CD14-positive monocyte (primary cell): ENCODE measurements at regions not wholly inside any gene's neighbourhood (a gene's known extent, or its start where the extent isn't known, plus 50 kb on each side); places are given as distances from the start of the nearest gene placed in this dataset.

Source experiments
- DNase-seq, 3 donors: peaks; one replicate each; pipeline ENCODE4 v3.0.0-alpha.2; 2011 to 2022
- H2AFZ ChIP-seq: 2 replicates; pipeline ENCODE4 v1.6.0; 2012; ENCODE audit warnings: mild to moderate bottlenecking, low read depth, low read length, inconsistent platforms; ENCODE audit not compliant: insufficient read depth, poor library complexity, severe bottlenecking
- H3K27ac ChIP-seq, 2 donors: 1 replicate in 1 of 2; 2 replicates in 1 of 2; pipeline ENCODE4 v1.5.1; 2012 to 2013; ENCODE audit warnings: low read length in 2 of 2, control low read depth in 1 of 2, inconsistent platforms in 1 of 2, low read depth in 1 of 2, mild to moderate bottlenecking in 1 of 2
- H3K27me3 ChIP-seq, 2 donors: one replicate each; pipeline versions ENCODE4 v1.6.0 to v1.6.1; 2011 to 2013; ENCODE audit warnings: low read length in 2 of 2; ENCODE audit not compliant: control insufficient read depth in 2 of 2, insufficient read depth in 2 of 2
- H3K36me3 ChIP-seq, 2 donors: replicated peaks in 1 of 2; 1 replicate in 1 of 2; 2 replicates in 1 of 2; pipeline versions ENCODE4 v1.5.1 to v1.6.1; 2012 to 2013; ENCODE audit warnings: low read length in 2 of 2, control low read depth in 1 of 2, inconsistent platforms in 1 of 2, mild to moderate bottlenecking in 1 of 2; ENCODE audit not compliant: insufficient read depth in 2 of 2, control insufficient read depth in 1 of 2
- H3K4me1 ChIP-seq, 2 donors: 1 replicate in 1 of 2; 2 replicates in 1 of 2; pipeline versions ENCODE4 v1.5.1 to v1.6.1; 2012 to 2013; ENCODE audit warnings: low read length in 2 of 2, control low read depth in 1 of 2, inconsistent platforms in 1 of 2, mild to moderate bottlenecking in 1 of 2, moderate library complexity in 1 of 2; ENCODE audit not compliant: insufficient read depth in 2 of 2, control insufficient read depth in 1 of 2
- H3K4me2 ChIP-seq: replicated peaks from 2 replicates; pipeline ENCODE3; 2012; ENCODE audit warnings: low read length, moderate library complexity, mild to moderate bottlenecking; ENCODE audit not compliant: poor library complexity, severe bottlenecking; ENCODE audit errors: extremely low read depth
- H3K4me3 ChIP-seq, 3 experiments: fragments of 200-600 bp in 1 of 3; sonication (generic) in 1 of 3; replicated peaks in 1 of 3; 1 replicate in 2 of 3; 2 replicates in 1 of 3; pipeline ENCODE4 v1.5.1; 2011 to 2013; ENCODE audit warnings: low read length in 3 of 3, mild to moderate bottlenecking in 3 of 3, control low read depth in 2 of 3, low read depth in 2 of 3, inconsistent platforms in 1 of 3, moderate library complexity in 1 of 3
- H3K79me2 ChIP-seq: 2 replicates; pipeline ENCODE4 v1.6.0; 2012; ENCODE audit warnings: mild to moderate bottlenecking, control low read depth, inconsistent platforms, low read length, moderate library complexity; ENCODE audit not compliant: insufficient read depth
- H3K9ac ChIP-seq: 2 replicates; pipeline ENCODE4 v1.6.0; 2017; ENCODE audit warnings: low read length, mild to moderate bottlenecking; ENCODE audit not compliant: insufficient read depth, poor library complexity, severe bottlenecking
- H3K9me3 ChIP-seq, 2 donors: replicated peaks in 1 of 2; 1 replicate in 1 of 2; 2 replicates in 1 of 2; pipeline versions ENCODE4 v1.5.1 to v1.6.1; 2012 to 2013; ENCODE audit warnings: low read length in 2 of 2, control low read depth in 1 of 2; ENCODE audit not compliant: control insufficient read depth in 1 of 2, insufficient read depth in 1 of 2
- H4K20me1 ChIP-seq: 2 replicates; pipeline ENCODE4 v1.6.0; 2012; ENCODE audit warnings: mild to moderate bottlenecking, low read length, control low read depth, moderate library complexity; ENCODE audit not compliant: insufficient read depth
- H3K27ac Mint-ChIP-seq, 7 donors: one replicate each; pipeline ENCODE4 v1.8.0; 2020; ENCODE audit warnings: mild to moderate bottlenecking in 7 of 7, mixed read lengths in 7 of 7, moderate library complexity in 6 of 7, inconsistent platforms in 2 of 7
- H3K27me3 Mint-ChIP-seq, 3 donors: one replicate each; pipeline ENCODE4 v1.8.0; 2021 to 2022; ENCODE audit warnings: low read depth in 3 of 3, mild to moderate bottlenecking in 3 of 3, mixed read lengths in 3 of 3, moderate library complexity in 3 of 3, inconsistent platforms in 1 of 3
- H3K36me3 Mint-ChIP-seq, 2 donors: one replicate each; pipeline ENCODE4 v1.8.0; 2020; ENCODE audit warnings: mixed read lengths in 2 of 2, inconsistent platforms in 1 of 2, mild to moderate bottlenecking in 1 of 2
- H3K4me1 Mint-ChIP-seq: one replicate; pipeline ENCODE4 v1.8.0; 2020; ENCODE audit warnings: mild to moderate bottlenecking, mixed read lengths
- H3K4me3 Mint-ChIP-seq, 2 donors: one replicate each; pipeline ENCODE4 v1.8.0; 2020; ENCODE audit warnings: mild to moderate bottlenecking in 2 of 2, mixed read lengths in 2 of 2, moderate library complexity in 1 of 2
- H3K9me3 Mint-ChIP-seq, 7 donors: one replicate each; pipeline ENCODE4 v1.8.0; 2020 to 2022; ENCODE audit warnings: mixed read lengths in 7 of 7, mild to moderate bottlenecking in 6 of 7, moderate library complexity in 6 of 7, inconsistent platforms in 2 of 7
- WGBS: methylation state at CpG from one replicate; pipeline ENCODE4 v1.1.5; 2013; ENCODE audit warnings: missing lambda C conversion rate; ENCODE audit not compliant: insufficient coverage; 5-methylcytosine and 5-hydroxymethylcytosine counted together
- intact Hi-C, 2 donors: fragments of 100-400 bp; cut with micrococcal nuclease; formaldehyde crosslinking; loops; one replicate each; pipeline versions ENCODE4 v1.15.0 to v1.15.1; 2023
- TF ChIP-seq, protein P1 (sequence below): fragments of 200-600 bp; IDR thresholded peaks from one replicate; pipeline ENCODE4 v1.8.0; 2022; ENCODE audit warnings: antibody characterized with exemption, mild to moderate bottlenecking

DNA sequence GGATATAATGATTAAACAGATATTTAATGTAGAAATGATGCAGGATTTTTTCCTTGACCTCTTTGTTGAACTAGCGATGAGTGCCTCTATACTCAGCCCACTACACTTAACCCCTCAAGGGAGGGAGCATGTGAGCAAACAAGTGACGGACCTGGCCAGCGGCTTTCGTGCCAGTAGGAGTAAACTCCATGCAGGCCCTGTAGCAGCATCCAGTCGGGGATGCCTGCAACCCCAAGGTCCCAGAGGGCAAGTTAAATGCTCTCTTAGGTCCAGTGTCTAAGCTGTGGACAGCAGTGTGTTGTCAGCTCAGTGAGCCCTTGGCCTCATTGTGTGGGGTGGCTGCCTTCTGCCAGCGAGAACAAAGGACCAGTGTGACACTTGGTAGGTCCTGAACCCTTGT, 708.7 kb downstream of the TECRL start:
- no peaks in the 10 kb centered on the region for H3K27me3 Mint-ChIP-seq

DNA sequence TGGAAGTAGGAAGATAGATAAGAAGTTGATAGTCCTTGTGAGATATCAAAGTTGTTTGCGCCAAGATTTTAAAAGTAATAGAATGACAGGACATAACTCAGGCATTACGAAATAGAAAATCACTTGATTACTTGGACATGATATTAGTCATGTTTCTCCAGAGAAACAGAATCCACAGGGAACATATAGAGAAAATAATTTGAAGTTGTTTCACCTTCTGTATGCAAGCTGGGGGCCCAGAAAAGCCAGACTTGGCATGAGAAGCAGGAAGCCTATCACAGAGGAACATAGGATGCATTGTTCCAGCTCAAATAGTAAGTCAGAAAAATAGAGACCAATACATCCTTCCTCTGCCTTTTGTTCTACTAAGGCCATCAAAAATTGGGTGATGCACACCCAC, 715.9 kb downstream of the TECRL start:
- Histone ChIP-seq H3K4me1 (no peaks in the 10 kb centered on the region), H3K4me2 (no peak overlapping the region), H3K4me3 (no peak overlapping the region), H2AFZ (no peak overlapping the region), H3K27ac (no peak overlapping the region), H3K9me3 (peaks cover 6 to 8% of the 10 kb centered on the region in 2 donors), H3K79me2 (no peaks in the 10 kb centered on the region), H3K36me3 (no peaks in the 10 kb centered on the region), H3K9ac (no peak overlapping the region), H3K27me3 (no peaks in the 10 kb centered on the region), H4K20me1 (no peaks in the 10 kb centered on the region)
- WGBS = no CpG with 5 or more reads among the region's 2 CpGs
- intact Hi-C loops = no loop called here
- peaks cover 0 to 7% (median 0%) of the 10 kb centered on the region in 7 donors for H3K9me3 Mint-ChIP-seq
- no peak overlapping the region for H3K4me3 Mint-ChIP-seq
- peaks cover 0 to 2% (median 0%) of the 10 kb centered on the region in 3 donors for H3K27me3 Mint-ChIP-seq
- no peak for DNase-seq
- no peaks in the 10 kb centered on the region for H3K36me3 Mint-ChIP-seq
- TF ChIP-seq, protein P1, sequence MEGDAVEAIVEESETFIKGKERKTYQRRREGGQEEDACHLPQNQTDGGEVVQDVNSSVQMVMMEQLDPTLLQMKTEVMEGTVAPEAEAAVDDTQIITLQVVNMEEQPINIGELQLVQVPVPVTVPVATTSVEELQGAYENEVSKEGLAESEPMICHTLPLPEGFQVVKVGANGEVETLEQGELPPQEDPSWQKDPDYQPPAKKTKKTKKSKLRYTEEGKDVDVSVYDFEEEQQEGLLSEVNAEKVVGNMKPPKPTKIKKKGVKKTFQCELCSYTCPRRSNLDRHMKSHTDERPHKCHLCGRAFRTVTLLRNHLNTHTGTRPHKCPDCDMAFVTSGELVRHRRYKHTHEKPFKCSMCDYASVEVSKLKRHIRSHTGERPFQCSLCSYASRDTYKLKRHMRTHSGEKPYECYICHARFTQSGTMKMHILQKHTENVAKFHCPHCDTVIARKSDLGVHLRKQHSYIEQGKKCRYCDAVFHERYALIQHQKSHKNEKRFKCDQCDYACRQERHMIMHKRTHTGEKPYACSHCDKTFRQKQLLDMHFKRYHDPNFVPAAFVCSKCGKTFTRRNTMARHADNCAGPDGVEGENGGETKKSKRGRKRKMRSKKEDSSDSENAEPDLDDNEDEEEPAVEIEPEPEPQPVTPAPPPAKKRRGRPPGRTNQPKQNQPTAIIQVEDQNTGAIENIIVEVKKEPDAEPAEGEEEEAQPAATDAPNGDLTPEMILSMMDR = no peak
- no peak overlapping the region for H3K27ac Mint-ChIP-seq
- no peaks in the 10 kb centered on the region for H3K4me1 Mint-ChIP-seq

More for the DNA sequence above, 708.7 kb downstream of the TECRL start:
- Histone ChIP-seq H3K27ac (no peak overlapping the region), H3K27me3 (no peaks in the 10 kb centered on the region), H3K9me3 (no peaks in the 10 kb centered on the region), H3K4me2 (no peak overlapping the region), H3K36me3 (no peaks in the 10 kb centered on the region), H2AFZ (no peak overlapping the region), H3K4me1 (no peaks in the 10 kb centered on the region), H3K4me3 (no peak overlapping the region), H4K20me1 (no peaks in the 10 kb centered on the region), H3K9ac (no peak overlapping the region), H3K79me2 (no peaks in the 10 kb centered on the region)
- H3K4me3 Mint-ChIP-seq = no peak overlapping the region
- no peak overlapping the region for H3K27ac Mint-ChIP-seq
- intact Hi-C loops = no loop called here
- no peaks in the 10 kb centered on the region for H3K36me3 Mint-ChIP-seq
- H3K9me3 Mint-ChIP-seq = peaks cover 0 to 3% (median 0%) of the 10 kb centered on the region in 7 donors
- TF ChIP-seq, protein P1 = no peak
- H3K4me1 Mint-ChIP-seq = no peaks in the 10 kb centered on the region
- no peak for DNase-seq
- 80% methylated on average over 1 of the region's 6 CpGs for WGBS
